ENCODE measurements at regions not wholly inside any gene's neighbourhood (a gene's known extent, or its start where the extent isn't known, plus 50 kb on each side); places are given as distances from the start of the nearest gene placed in this dataset.

DNA sequence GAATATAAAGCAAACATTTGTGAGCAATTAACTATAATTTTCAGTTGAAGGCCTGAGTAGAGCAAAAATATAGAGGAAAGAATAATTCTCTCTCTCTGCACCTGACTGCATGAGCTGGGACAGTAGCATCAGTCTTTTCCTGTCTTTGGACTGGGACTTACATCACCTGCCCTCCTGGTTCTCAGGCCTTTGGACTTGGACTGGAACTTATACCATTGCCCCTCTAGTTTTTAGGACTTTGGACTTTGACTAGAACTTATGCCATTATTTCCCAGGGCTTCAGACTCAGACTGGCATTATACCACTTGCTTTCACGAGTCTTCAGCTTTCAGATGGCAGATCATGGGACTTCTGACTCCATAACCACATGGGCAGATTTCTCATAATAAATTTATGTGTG lies 81.0 kb upstream of the SLC25A13 start:
- no peak for DNase-seq

DNA sequence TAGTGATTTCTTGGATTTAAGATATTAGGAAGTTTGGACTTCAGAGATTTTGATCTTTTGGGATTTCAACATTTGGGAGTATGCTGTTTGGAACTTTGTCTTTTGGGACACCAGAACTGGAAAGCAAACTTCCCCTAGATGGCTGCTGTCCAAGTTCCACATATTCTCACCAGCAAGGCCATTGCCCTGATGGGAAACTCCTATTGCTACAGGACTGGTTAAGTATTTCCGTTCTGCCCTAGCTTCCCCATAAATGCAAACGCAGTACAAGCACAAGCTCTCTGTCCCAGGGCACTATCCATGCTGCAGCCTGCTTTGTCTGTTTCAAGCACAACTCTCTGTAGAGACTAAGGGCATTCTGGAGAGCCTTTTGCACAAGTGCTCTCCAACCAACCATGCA lies 79.3 kb upstream of the SLC25A13 start:
- peak; percentile 15 for DNase-seq

GRCh38 chr7:96400518-96400917 lies 78.6 kb upstream of the SLC25A13 start:
- no peak for DNase-seq

DNA sequence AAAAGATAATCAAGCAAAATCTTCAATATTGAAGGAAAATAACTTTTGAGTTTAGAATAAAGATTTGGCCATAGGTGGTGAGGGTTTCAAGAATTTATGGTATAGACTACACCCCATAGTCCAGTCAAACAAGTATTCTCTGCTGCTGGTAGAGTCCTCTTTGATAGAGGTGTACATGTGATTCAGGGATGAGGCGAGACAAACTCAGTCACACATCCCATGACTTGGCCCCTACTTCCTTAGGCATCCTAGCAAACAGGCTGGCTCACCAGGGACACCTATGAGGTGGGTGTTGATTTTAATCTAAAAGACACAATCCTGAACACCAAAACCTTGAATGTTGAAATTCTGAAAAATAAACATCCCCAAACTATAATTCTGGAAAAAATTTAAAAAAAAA lies 78.1 kb upstream of the SLC25A13 start:
- DNase-seq = no peak

GRCh38 chr7:96397936-96398598 lies 76.2 kb upstream of the SLC25A13 start:
- DNase-seq = no peak

DNA sequence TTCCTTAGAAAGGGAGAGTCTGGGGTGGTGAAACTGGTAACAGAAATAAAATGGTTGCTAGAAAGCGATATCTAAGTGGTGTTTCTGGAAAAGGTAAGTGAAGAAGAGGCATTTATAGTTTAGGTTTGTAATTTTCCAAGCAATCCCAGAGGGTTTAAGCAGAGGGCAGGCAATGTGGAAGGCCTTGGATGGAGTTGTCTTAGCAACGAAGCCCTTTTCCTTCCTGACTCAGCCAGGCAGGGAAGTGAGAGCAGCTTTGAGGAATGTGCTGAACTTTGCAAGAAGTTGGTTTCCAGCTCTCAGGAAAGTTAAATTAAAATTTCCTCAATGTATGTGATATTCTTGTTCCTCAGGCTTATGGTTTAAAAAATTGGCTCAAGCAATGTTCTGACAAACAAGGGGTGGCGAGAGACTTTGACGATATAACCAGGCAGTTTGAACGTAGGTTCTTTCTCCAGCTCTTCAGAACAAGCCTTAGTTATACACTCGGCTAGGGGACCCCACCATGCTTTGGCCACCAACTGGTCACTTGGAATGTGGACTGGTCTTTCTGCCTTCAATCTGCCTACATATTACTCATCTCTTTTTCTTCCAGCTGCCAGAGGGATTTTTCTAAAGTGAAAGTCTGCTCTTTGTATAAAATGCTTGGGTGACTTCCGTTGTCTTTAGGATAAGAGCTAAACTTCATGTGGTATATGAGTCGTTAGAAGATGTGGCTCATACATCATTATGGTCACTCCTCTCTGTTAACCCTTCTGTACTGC lies 66.9 kb upstream of the SLC25A13 start:
- DNase-seq = peak; percentile 43

DNA sequence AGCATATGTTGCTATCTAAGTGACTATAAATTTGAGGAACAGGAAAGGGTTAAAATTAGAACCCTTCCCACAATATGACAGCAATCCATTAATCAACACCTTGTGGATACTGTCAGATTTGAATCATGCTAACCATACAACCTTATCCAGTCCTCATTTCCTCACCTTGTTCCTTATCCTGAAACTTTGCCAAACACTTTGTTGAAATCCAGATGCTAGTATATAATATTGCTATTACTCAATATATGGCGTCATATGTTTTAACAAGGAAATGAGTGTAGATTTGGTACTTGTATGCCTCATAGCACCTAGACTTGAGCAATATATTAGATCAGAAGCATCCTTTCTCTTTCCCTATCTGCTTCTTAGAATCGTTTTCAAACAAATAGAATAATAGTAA lies 66.3 kb upstream of the SLC25A13 start:
- peak; percentile 11 for DNase-seq

DNA sequence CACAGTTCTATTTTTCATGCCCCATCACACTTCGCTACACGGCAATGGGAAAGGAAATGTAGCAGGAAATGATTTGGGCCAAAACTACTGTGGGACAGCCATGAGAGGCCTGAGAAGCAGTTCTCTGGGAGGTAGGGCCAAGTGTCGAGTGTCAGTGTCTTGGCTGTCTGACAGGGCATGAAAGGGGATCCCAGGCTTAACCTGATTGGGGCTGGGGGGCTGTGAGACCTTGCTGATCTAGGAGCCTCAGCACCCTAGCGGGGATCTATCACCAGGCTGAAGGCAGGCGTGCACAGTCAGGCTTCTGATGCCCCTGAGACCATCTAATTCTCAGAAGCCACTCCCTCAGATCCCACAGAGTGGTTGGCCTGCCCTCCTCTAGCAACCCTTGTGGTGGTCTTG lies 58.2 kb upstream of the SLC25A13 start:
- no peak for DNase-seq

- DNase-seq = no peak
Observed at GRCh38 chr7:96377399-96377798, 55.5 kb upstream of the SLC25A13 start.

Data from eye (tissue), 1 donor.